Panc1 (cell line): ENCODE measurements at regions not wholly inside any gene's neighbourhood (a gene's known extent, or its start where the extent isn't known, plus 50 kb on each side); places are given as distances from the start of the nearest gene placed in this dataset.

ENCODE experiments used
- ATAC-seq: fragments of 200-7000 bp; cut with Tn5 transposase; 2 replicates; pipeline ENCODE4 v1.9.1; 2020; ENCODE audit warnings: mild to moderate bottlenecking, moderate library complexity
- BruUV-seq: library from RNA; stranded (reverse); fragments of 400-500 nt; replicated peaks from 2 replicates; lab custom pipeline; 2021; lab: Mats Ljungman, UMichigan
- CTCF ChIA-PET: fragments of 300-600 bp; sonication (Branson Sonifier 250); formaldehyde crosslinking; loops from one replicate; lab custom pipeline; 2022; ENCODE audit warnings: antibody characterized with exemption; lab: Charles Lee
- POLR2A ChIA-PET: fragments of 300-600 bp; sonication (Branson Sonifier 250); formaldehyde crosslinking; loops from one replicate; lab custom pipeline; 2022; ENCODE audit warnings: antibody characterized with exemption; lab: Charles Lee
- DNase-seq: peaks from one replicate; pipeline ENCODE4 v3.0.0-alpha.2; 2010; ENCODE audit warnings: low read depth, low spot score
- H3K27ac ChIP-seq: 2 replicates; pipeline ENCODE4 v1.5.1; 2011; ENCODE audit warnings: mild to moderate bottlenecking, low read length, inconsistent platforms
- H3K27me3 ChIP-seq: fragments of 200-500 bp; sonication (Bioruptor generic); 2 replicates; pipeline ENCODE4 v1.6.0; 2014; ENCODE audit warnings: low read length, inconsistent platforms; ENCODE audit not compliant: control insufficient read depth, insufficient read depth
- H3K36me3 ChIP-seq: fragments of 200-500 bp; sonication (Bioruptor generic); 2 replicates; pipeline ENCODE4 v1.5.1; 2014; ENCODE audit warnings: inconsistent platforms, mild to moderate bottlenecking, low read length, moderate library complexity; ENCODE audit not compliant: control insufficient read depth, insufficient read depth
- H3K4me1 ChIP-seq: 2 replicates; pipeline ENCODE4 v1.5.1; 2011; ENCODE audit warnings: inconsistent platforms, mild to moderate bottlenecking, low read length, moderate library complexity; ENCODE audit not compliant: control insufficient read depth, insufficient read depth
- H3K4me3 ChIP-seq, 2 experiments: 2 replicates each; pipeline ENCODE4 v1.5.1; 2011 to 2012; ENCODE audit warnings: low read depth in 2 of 2, low read length in 2 of 2, mild to moderate bottlenecking in 2 of 2, inconsistent platforms in 1 of 2, moderate library complexity in 1 of 2
- H3K9me3 ChIP-seq: fragments of 200-500 bp; sonication (Bioruptor generic); 2 replicates; pipeline ENCODE4 v1.5.1; 2014; ENCODE audit warnings: low read depth, mild to moderate bottlenecking, inconsistent platforms, low read length, moderate library complexity; ENCODE audit not compliant: control insufficient read depth, insufficient read depth
- POLR2AphosphoS5 ChIP-seq: IDR thresholded peaks from 2 replicates; pipeline ENCODE4 v1.6.1; 2012; ENCODE audit warnings: mild to moderate bottlenecking, low read depth, low read length, moderate library complexity
- SIN3A ChIP-seq: IDR thresholded peaks from 2 replicates; pipeline ENCODE4 v1.6.1; 2012; ENCODE audit warnings: low read depth, mild to moderate bottlenecking, low read length, moderate library complexity, borderline replicate concordance; ENCODE audit not compliant: insufficient read depth
- TCF7L2 ChIP-seq: IDR thresholded peaks from 2 replicates; pipeline ENCODE4 v1.6.1; 2011; ENCODE audit warnings: mild to moderate bottlenecking, low read depth, low read length, inconsistent platforms
- in situ Hi-C: cut with HindIII; loops from 2 replicates; pipeline ENCODE4 v1.10.0; 2016; ENCODE audit warnings: low sequenced_read_pairs, low pct_unique_long_range_greater_than_20kb
- intact Hi-C: fragments of 100-400 bp; cut with micrococcal nuclease; formaldehyde crosslinking; loops from one replicate; pipeline ENCODE4 v1.10.0; 2022; ENCODE audit not compliant: unreplicated experiment
- TF ChIP-seq, protein P1 (sequence below): fragments of 450-650 bp; IDR thresholded peaks from 2 replicates; pipeline ENCODE4 v1.5.1; 2017; ENCODE audit warnings: mild to moderate bottlenecking
- TF ChIP-seq, protein P2 (sequence below), 2 experiments: IDR thresholded peaks; 2 replicates each; pipeline ENCODE4 v1.6.1; 2011 to 2012; ENCODE audit warnings: low read depth in 2 of 2, control low read depth in 1 of 2, low read length in 1 of 2, mild to moderate bottlenecking in 1 of 2, moderate library complexity in 1 of 2; ENCODE audit not compliant: insufficient read depth in 1 of 2

DNA sequence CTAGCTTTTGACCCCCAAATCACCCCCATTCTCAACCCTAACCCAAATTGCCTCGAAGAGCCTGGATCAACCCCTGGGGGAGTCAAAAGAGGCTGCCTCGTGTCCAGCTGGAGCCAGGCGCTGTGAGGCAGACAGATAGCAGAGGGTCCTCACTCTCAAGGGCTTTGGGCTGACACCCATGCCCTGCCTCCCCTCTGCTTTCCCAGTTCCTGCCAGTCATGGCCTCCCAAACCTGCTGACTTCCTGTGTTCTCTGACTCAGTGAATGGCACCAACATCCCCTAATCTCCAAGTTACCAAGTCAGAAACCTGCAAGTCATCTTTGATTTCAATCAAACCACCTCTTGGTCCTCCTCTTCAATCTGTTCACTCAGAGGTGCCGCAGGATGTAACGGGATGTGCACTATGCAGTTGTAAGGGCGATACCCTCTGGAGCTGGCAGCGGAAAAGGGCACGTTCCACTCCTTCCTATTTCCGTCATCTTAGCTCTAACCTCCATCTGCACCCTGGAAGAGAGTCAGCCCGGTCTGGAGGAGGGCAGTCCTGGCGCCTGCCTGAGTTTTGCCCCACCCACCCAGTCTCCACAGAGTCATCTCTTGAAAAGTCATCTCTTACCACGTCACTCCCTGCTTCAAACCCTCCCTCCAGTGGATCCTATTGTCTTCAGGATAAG is 52.4 kb upstream of the FAM174B start:
- H3K27me3 ChIP-seq, result no peaks in the 10 kb centered on the region
- H3K9me3 ChIP-seq, result no peaks in the 10 kb centered on the region
- H3K4me3 ChIP-seq, result no peak overlapping the region
- ATAC-seq (0 out of 2 replicates have a peak, but pooled peaks have one; percentile 15), DNase-seq (no peak)
- ChIA-PET POLR2A (no interaction called here), CTCF (interaction anchor here (0.6 to 0.7 kb wide), 2 partner anchors 67 to 958 kb away, joined by 3 to 6 read pairs; no protein-coding TSS in a partner anchor)
- H3K4me1 ChIP-seq, result peaks cover 3% of the 10 kb centered on the region; the same call in 1 of the 2 replicates
- no peaks in the 10 kb centered on the region for H3K36me3 ChIP-seq
- intact Hi-C loops (no loop called here), in situ Hi-C loops (no loop called here)
- TF ChIP-seq POLR2AphosphoS5 (no peak), SIN3A (no peak), TCF7L2 (no peak)
- TF ChIP-seq, protein P1, sequence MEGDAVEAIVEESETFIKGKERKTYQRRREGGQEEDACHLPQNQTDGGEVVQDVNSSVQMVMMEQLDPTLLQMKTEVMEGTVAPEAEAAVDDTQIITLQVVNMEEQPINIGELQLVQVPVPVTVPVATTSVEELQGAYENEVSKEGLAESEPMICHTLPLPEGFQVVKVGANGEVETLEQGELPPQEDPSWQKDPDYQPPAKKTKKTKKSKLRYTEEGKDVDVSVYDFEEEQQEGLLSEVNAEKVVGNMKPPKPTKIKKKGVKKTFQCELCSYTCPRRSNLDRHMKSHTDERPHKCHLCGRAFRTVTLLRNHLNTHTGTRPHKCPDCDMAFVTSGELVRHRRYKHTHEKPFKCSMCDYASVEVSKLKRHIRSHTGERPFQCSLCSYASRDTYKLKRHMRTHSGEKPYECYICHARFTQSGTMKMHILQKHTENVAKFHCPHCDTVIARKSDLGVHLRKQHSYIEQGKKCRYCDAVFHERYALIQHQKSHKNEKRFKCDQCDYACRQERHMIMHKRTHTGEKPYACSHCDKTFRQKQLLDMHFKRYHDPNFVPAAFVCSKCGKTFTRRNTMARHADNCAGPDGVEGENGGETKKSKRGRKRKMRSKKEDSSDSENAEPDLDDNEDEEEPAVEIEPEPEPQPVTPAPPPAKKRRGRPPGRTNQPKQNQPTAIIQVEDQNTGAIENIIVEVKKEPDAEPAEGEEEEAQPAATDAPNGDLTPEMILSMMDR, result no peak
- TF ChIP-seq, protein P2, sequence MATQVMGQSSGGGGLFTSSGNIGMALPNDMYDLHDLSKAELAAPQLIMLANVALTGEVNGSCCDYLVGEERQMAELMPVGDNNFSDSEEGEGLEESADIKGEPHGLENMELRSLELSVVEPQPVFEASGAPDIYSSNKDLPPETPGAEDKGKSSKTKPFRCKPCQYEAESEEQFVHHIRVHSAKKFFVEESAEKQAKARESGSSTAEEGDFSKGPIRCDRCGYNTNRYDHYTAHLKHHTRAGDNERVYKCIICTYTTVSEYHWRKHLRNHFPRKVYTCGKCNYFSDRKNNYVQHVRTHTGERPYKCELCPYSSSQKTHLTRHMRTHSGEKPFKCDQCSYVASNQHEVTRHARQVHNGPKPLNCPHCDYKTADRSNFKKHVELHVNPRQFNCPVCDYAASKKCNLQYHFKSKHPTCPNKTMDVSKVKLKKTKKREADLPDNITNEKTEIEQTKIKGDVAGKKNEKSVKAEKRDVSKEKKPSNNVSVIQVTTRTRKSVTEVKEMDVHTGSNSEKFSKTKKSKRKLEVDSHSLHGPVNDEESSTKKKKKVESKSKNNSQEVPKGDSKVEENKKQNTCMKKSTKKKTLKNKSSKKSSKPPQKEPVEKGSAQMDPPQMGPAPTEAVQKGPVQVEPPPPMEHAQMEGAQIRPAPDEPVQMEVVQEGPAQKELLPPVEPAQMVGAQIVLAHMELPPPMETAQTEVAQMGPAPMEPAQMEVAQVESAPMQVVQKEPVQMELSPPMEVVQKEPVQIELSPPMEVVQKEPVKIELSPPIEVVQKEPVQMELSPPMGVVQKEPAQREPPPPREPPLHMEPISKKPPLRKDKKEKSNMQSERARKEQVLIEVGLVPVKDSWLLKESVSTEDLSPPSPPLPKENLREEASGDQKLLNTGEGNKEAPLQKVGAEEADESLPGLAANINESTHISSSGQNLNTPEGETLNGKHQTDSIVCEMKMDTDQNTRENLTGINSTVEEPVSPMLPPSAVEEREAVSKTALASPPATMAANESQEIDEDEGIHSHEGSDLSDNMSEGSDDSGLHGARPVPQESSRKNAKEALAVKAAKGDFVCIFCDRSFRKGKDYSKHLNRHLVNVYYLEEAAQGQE (IDR thresholded peaks at IDR 0.05; ENCODE audit: insufficient read depth in 1 of 2, low read depth in 2 of 2, low read length in 1 of 2), result no peak
- H3K27ac ChIP-seq, result no peak overlapping the region
- no TSS peak for BruUV-seq

DNA sequence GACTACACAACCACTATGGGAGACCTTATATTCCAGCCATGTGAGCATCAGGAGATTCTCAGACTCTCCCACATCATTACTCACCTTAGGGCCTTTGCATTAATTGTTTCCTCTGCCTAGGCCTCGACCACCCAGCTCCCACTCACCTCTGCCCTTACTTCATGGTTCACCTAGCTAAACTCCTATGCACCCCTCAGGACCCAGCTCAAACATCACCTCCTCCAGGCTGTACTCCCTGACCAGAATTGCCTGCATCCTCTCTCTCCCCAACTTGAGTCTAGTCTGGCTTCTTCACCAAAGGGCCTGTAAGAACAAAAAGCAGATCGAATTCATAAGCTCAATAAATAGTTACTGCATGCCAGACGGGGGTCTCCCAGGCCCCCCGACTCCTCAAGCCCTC is 53.1 kb upstream of the FAM174B start:
- H3K4me3 ChIP-seq, result no peak overlapping the region
- ChIA-PET POLR2A (no interaction called here), CTCF (no interaction called here)
- no TSS peak for BruUV-seq
- TF ChIP-seq, protein P2 (IDR thresholded peaks at IDR 0.05; ENCODE audit: insufficient read depth in 1 of 2, low read depth in 2 of 2, low read length in 1 of 2), result no peak
- no peak for TF ChIP-seq TCF7L2
- TF ChIP-seq POLR2AphosphoS5, result no peak
- TF ChIP-seq, protein P1, result no peak
- no peak for TF ChIP-seq SIN3A
- no peaks in the 10 kb centered on the region for H3K36me3 ChIP-seq
- ATAC-seq (no peak), DNase-seq (no peak)
- in situ Hi-C loops, result no loop called here
- H3K27me3 ChIP-seq, result no peaks in the 10 kb centered on the region
- H3K27ac ChIP-seq, result no peak overlapping the region
- intact Hi-C loops, result no loop called here
- H3K9me3 ChIP-seq, result no peaks in the 10 kb centered on the region
- H3K4me1 ChIP-seq, result peaks cover 3% of the 10 kb centered on the region; the same call in 1 of the 2 replicates
